DND-41 (cell line): ENCODE measurements at regions not wholly inside any gene's neighbourhood (a gene's known extent, or its start where the extent isn't known, plus 50 kb on each side); places are given as distances from the start of the nearest gene placed in this dataset.

Experiments used
- ATAC-seq: fragments of 200-7000 bp; cut with Tn5 transposase; 3 replicates; pipeline ENCODE4 v1.9.1; 2021; ENCODE audit warnings: low read depth; ENCODE audit not compliant: insufficient read depth
- DNase-seq: peaks from one replicate; pipeline ENCODE4 v3.0.0-alpha.2; 2020
- H2AFZ ChIP-seq: 2 replicates; pipeline ENCODE4 v1.6.0; 2012; ENCODE audit warnings: low read depth, low read length
- H3K27ac ChIP-seq: 2 replicates; pipeline ENCODE4 v1.5.1; 2012; ENCODE audit warnings: low read length, inconsistent platforms
- H3K27me3 ChIP-seq: fragments of 200-600 bp; sonication (generic); 2 replicates; pipeline ENCODE4 v1.6.0; 2012; ENCODE audit warnings: low read length, mild to moderate bottlenecking, inconsistent platforms; ENCODE audit not compliant: insufficient read depth, poor library complexity
- H3K36me3 ChIP-seq: 2 replicates; pipeline ENCODE4 v1.5.1; 2012; ENCODE audit warnings: low read length, inconsistent platforms; ENCODE audit not compliant: insufficient read depth
- H3K4me1 ChIP-seq: 2 replicates; pipeline ENCODE4 v1.5.1; 2012; ENCODE audit warnings: mild to moderate bottlenecking, low read length; ENCODE audit not compliant: insufficient read depth
- H3K4me2 ChIP-seq: 2 replicates; pipeline ENCODE4 v1.6.0; 2012; ENCODE audit warnings: mild to moderate bottlenecking, moderate library complexity, low read length, inconsistent platforms; ENCODE audit not compliant: insufficient read depth
- H3K4me3 ChIP-seq, 2 experiments: fragments of 200-600 bp in 1 of 2; shearing (Covaris generic) in 1 of 2; 2 replicates each; pipeline ENCODE4 v1.5.1; 2012 to 2016; ENCODE audit warnings: inconsistent platforms in 2 of 2, low read length in 2 of 2, mild to moderate bottlenecking in 2 of 2, low read depth in 1 of 2, moderate library complexity in 1 of 2
- H3K79me2 ChIP-seq: 2 replicates; pipeline ENCODE4 v1.6.0; 2012; ENCODE audit warnings: low read length, inconsistent platforms; ENCODE audit not compliant: insufficient read depth
- H3K9ac ChIP-seq: 2 replicates; pipeline ENCODE4 v1.6.0; 2012; ENCODE audit warnings: low read depth, mild to moderate bottlenecking, inconsistent platforms, low read length, moderate library complexity
- H3K9me3 ChIP-seq: 2 replicates; pipeline ENCODE4 v1.5.1; 2012; ENCODE audit warnings: low read length, moderate library complexity, mild to moderate bottlenecking, inconsistent platforms; ENCODE audit not compliant: insufficient read depth, severe bottlenecking
- H4K20me1 ChIP-seq: 2 replicates; pipeline ENCODE4 v1.6.0; 2012; ENCODE audit warnings: low read length; ENCODE audit not compliant: insufficient read depth
- CTCF ChIP-seq: IDR thresholded peaks from 2 replicates; pipeline ENCODE4 v1.5.1; 2012; ENCODE audit warnings: borderline replicate concordance, low read length, moderate library complexity, mild to moderate bottlenecking; ENCODE audit not compliant: poor library complexity, severe bottlenecking; ENCODE audit errors: extremely low read depth
- EZH2 ChIP-seq: IDR thresholded peaks from 3 replicates; pipeline ENCODE4 v1.6.1; 2012; ENCODE audit warnings: borderline replicate concordance, low read depth, mild to moderate bottlenecking, moderate library complexity, low read length, inconsistent platforms; ENCODE audit not compliant: severe bottlenecking

DNA sequence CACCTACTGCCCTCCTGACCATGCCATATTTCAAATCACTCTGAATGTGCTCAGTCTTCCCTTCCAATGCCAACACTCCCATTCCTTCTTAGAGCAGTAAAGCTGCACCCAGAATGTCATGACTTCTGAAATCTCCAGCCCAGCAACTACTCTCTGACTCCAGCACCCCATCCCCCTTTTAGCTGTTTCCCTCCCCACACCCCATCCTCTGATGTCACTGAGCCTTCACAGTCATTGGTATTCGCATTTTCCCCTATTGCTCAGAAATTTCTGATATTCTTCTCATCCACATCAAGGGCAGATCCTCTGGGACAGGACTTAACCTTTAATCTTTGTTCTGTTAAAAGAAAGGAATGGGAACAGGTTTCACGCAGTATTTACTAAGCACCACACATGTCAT is 67.1 kb upstream of the SLC4A11 start:
- no peaks in the 10 kb centered on the region for H3K79me2 ChIP-seq
- H3K36me3 ChIP-seq: no peaks in the 10 kb centered on the region
- H3K9me3 ChIP-seq: no peaks in the 10 kb centered on the region
- no peak overlapping the region for H3K4me3 ChIP-seq
- peaks cover 35% of the 10 kb centered on the region for H3K27me3 ChIP-seq
- H3K4me1 ChIP-seq: no peaks in the 10 kb centered on the region
- H2AFZ ChIP-seq: no peak overlapping the region
- H3K9ac ChIP-seq: no peak overlapping the region
- ATAC-seq (no peak), DNase-seq (no peak)
- H4K20me1 ChIP-seq: no peaks in the 10 kb centered on the region
- TF ChIP-seq EZH2 (no peak), CTCF (no peak)
- H3K27ac ChIP-seq: no peak overlapping the region
- no peak overlapping the region for H3K4me2 ChIP-seq

DNA sequence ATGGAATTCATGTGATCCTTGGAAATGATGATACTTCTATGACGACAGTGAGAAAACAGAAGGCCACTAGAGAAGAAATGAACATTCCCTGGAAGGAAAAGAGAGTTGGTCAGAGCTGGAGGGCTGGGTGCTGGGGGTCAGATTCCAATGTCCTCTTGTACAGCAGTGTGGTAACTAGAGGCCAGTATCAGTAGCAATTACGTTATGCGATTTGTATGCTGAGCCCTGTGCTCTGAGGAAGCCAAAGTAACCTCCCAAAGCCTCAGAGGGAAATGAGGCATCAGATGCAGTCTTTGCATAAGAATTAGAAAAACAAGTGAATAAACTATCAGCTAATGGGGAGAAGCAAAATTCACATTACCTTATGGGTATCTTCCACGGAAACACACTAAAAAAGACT is 65.5 kb upstream of the SLC4A11 start:
- no peak for ATAC-seq
- TF ChIP-seq EZH2 (no peak), CTCF (no peak)

GRCh38 chr20:3297079-3297378 is 58.0 kb upstream of the SLC4A11 start:
- Histone ChIP-seq H2AFZ (no peak overlapping the region), H3K27ac (no peak overlapping the region), H3K9ac (no peak overlapping the region), H3K36me3 (no peaks in the 10 kb centered on the region), H4K20me1 (no peaks in the 10 kb centered on the region), H3K79me2 (no peaks in the 10 kb centered on the region), H3K4me2 (no peak overlapping the region), H3K9me3 (no peaks in the 10 kb centered on the region), H3K4me3 (no peak overlapping the region), H3K4me1 (no peaks in the 10 kb centered on the region), H3K27me3 (peaks cover 25% of the 10 kb centered on the region)
- ATAC-seq (no peak), DNase-seq (no peak)
- no peak for TF ChIP-seq EZH2

More for the DNA sequence above, 65.5 kb upstream of the SLC4A11 start:
- Histone ChIP-seq H3K27ac (no peak overlapping the region), H3K9me3 (no peaks in the 10 kb centered on the region), H3K9ac (no peak overlapping the region), H3K4me1 (no peaks in the 10 kb centered on the region), H3K4me3 (no peak overlapping the region), H3K79me2 (no peaks in the 10 kb centered on the region), H4K20me1 (no peaks in the 10 kb centered on the region), H3K36me3 (no peaks in the 10 kb centered on the region), H2AFZ (no peak overlapping the region), H3K4me2 (no peak overlapping the region), H3K27me3 (peaks cover 30% of the 10 kb centered on the region)
- DNase-seq: no peak

GRCh38 chr20:3296261-3297078 is 57.5 kb upstream of the SLC4A11 start:
- Histone ChIP-seq H3K79me2 (no peaks in the 10 kb centered on the region), H3K4me2 (no peak overlapping the region), H3K4me3 (no peak overlapping the region), H3K27me3 (peaks cover 25% of the 10 kb centered on the region), H3K4me1 (no peaks in the 10 kb centered on the region), H3K9ac (no peak overlapping the region), H3K27ac (no peak overlapping the region), H3K9me3 (no peaks in the 10 kb centered on the region), H4K20me1 (no peaks in the 10 kb centered on the region), H3K36me3 (no peaks in the 10 kb centered on the region), H2AFZ (no peak overlapping the region)
- ATAC-seq (no peak), DNase-seq (no peak)
- TF ChIP-seq EZH2 (no peak), CTCF (no peak)
